ENCODE measurements at regions not wholly inside any gene's neighbourhood (a gene's known extent, or its start where the extent isn't known, plus 50 kb on each side); places are given as distances from the start of the nearest gene placed in this dataset.

- CTCF ChIA-PET: no interaction called here
- H3K9me3 Mint-ChIP-seq (ENCODE audit: low read depth, unreplicated experiment): peaks cover 3% of the 10 kb centered on the region
- intact Hi-C loops (cut with micrococcal nuclease; ENCODE audit: unreplicated experiment): no loop called here
- peak; percentile 56 for DNase-seq
- H3K4me3 Mint-ChIP-seq (ENCODE audit: low read depth, unreplicated experiment): no peak overlapping the region
- no TSS peak for BruUV-seq (replicated peaks)
- H3K27ac Mint-ChIP-seq (ENCODE audit: unreplicated experiment): peak overlapping the region; percentile 87
- H3K36me3 Mint-ChIP-seq (ENCODE audit: insufficient read depth, unreplicated experiment): no peaks in the 10 kb centered on the region
- no peaks in the 10 kb centered on the region for H3K27me3 Mint-ChIP-seq (ENCODE audit: unreplicated experiment)
- H3K4me1 Mint-ChIP-seq (ENCODE audit: low read depth, unreplicated experiment): peaks cover 46% of the 10 kb centered on the region
- no peak for TF ChIP-seq CTCF (IDR thresholded peaks at IDR 0.05; ENCODE audit: unreplicated experiment)
Measured at GRCh38 chr15:95557226-95558046, 773.1 kb upstream of the NR2F2 start.

GRCh38 chr15:95558131-95558530, 772.4 kb upstream of the NR2F2 start:
- Mint-ChIP-seq H3K27ac (ENCODE audit: unreplicated experiment) (peak overlapping the region; percentile 87), H3K4me1 (ENCODE audit: low read depth, unreplicated experiment) (peaks cover 47% of the 10 kb centered on the region), H3K4me3 (ENCODE audit: low read depth, unreplicated experiment) (no peak overlapping the region), H3K9me3 (ENCODE audit: low read depth, unreplicated experiment) (peaks cover 3% of the 10 kb centered on the region), H3K36me3 (ENCODE audit: insufficient read depth, unreplicated experiment) (no peaks in the 10 kb centered on the region), H3K27me3 (ENCODE audit: unreplicated experiment) (no peaks in the 10 kb centered on the region)
- CTCF ChIA-PET: no interaction called here
- no peak for TF ChIP-seq CTCF (IDR thresholded peaks at IDR 0.05; ENCODE audit: unreplicated experiment)
- DNase-seq: no peak
- intact Hi-C loops (cut with micrococcal nuclease; ENCODE audit: unreplicated experiment): no loop called here
- no TSS peak for BruUV-seq (replicated peaks)

GRCh38 chr15:95558916-95559315, 771.6 kb upstream of the NR2F2 start:
- intact Hi-C loops (cut with micrococcal nuclease; ENCODE audit: unreplicated experiment): no loop called here
- no peak overlapping the region for H3K4me3 Mint-ChIP-seq (ENCODE audit: low read depth, unreplicated experiment)
- no peaks in the 10 kb centered on the region for H3K27me3 Mint-ChIP-seq (ENCODE audit: unreplicated experiment)
- BruUV-seq (replicated peaks): no TSS peak
- DNase-seq: no peak
- peaks cover 54% of the 10 kb centered on the region for H3K4me1 Mint-ChIP-seq (ENCODE audit: low read depth, unreplicated experiment)
- CTCF ChIA-PET: no interaction called here
- peaks cover 4% of the 10 kb centered on the region for H3K36me3 Mint-ChIP-seq (ENCODE audit: insufficient read depth, unreplicated experiment)
- H3K9me3 Mint-ChIP-seq (ENCODE audit: low read depth, unreplicated experiment): peaks cover 3% of the 10 kb centered on the region
- peak overlapping the region; percentile 87 for H3K27ac Mint-ChIP-seq (ENCODE audit: unreplicated experiment)
- TF ChIP-seq CTCF (IDR thresholded peaks at IDR 0.05; ENCODE audit: unreplicated experiment): no peak

GRCh38 chr15:95559875-95560394, 770.6 kb upstream of the NR2F2 start:
- H3K36me3 Mint-ChIP-seq (ENCODE audit: insufficient read depth, unreplicated experiment): peaks cover 4% of the 10 kb centered on the region
- H3K27ac Mint-ChIP-seq (ENCODE audit: unreplicated experiment): peak overlapping the region; percentile 87
- peaks cover 3% of the 10 kb centered on the region for H3K9me3 Mint-ChIP-seq (ENCODE audit: low read depth, unreplicated experiment)
- H3K4me3 Mint-ChIP-seq (ENCODE audit: low read depth, unreplicated experiment): no peak overlapping the region
- no TSS peak for BruUV-seq (replicated peaks)
- no peaks in the 10 kb centered on the region for H3K27me3 Mint-ChIP-seq (ENCODE audit: unreplicated experiment)
- CTCF ChIA-PET: no interaction called here
- peak; percentile 24 for DNase-seq
- peaks cover 59% of the 10 kb centered on the region for H3K4me1 Mint-ChIP-seq (ENCODE audit: low read depth, unreplicated experiment)
- TF ChIP-seq CTCF (IDR thresholded peaks at IDR 0.05; ENCODE audit: unreplicated experiment): no peak
- intact Hi-C loops (cut with micrococcal nuclease; ENCODE audit: unreplicated experiment): no loop called here

All from Calu3 (cell line).